ENCODE measurements at regions not wholly inside any gene's neighbourhood (a gene's known extent, or its start where the extent isn't known, plus 50 kb on each side); places are given as distances from the start of the nearest gene placed in this dataset.

DNA sequence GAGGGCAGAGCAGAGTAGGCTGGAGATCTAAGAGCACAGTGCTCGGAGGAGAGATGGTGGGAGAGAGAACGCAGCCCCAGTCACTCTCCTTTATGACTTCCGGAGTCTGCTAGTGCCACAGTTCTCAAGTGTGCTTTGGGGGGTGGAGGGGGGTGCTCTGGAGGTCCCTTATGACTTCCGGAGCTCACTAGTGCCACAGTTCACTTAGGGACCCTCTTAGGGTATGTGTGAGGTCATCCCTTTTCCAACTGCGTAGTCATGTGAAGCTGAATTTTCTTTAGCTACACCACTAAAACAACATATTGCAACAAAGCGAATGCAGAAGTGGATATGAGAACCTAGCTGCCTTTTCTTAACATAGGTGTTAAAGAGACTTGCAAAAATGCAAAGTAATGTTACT, 153.7 kb upstream of the KCTD1 start:
- TF ChIP-seq, protein P1, sequence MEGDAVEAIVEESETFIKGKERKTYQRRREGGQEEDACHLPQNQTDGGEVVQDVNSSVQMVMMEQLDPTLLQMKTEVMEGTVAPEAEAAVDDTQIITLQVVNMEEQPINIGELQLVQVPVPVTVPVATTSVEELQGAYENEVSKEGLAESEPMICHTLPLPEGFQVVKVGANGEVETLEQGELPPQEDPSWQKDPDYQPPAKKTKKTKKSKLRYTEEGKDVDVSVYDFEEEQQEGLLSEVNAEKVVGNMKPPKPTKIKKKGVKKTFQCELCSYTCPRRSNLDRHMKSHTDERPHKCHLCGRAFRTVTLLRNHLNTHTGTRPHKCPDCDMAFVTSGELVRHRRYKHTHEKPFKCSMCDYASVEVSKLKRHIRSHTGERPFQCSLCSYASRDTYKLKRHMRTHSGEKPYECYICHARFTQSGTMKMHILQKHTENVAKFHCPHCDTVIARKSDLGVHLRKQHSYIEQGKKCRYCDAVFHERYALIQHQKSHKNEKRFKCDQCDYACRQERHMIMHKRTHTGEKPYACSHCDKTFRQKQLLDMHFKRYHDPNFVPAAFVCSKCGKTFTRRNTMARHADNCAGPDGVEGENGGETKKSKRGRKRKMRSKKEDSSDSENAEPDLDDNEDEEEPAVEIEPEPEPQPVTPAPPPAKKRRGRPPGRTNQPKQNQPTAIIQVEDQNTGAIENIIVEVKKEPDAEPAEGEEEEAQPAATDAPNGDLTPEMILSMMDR (IDR thresholded peaks at IDR 0.05), result no peak
- TF ChIP-seq EP300 (IDR thresholded peaks at IDR 0.05) (no peak), POLR2A (IDR thresholded peaks at IDR 0.05) (no peak), POLR2AphosphoS5 (IDR thresholded peaks at IDR 0.05) (no peak)

Measured in sigmoid colon (tissue), 4 donors.